ENCODE measurements at regions not wholly inside any gene's neighbourhood (a gene's known extent, or its start where the extent isn't known, plus 50 kb on each side); places are given as distances from the start of the nearest gene placed in this dataset.

GRCh38 chrX:73270753-73271152 is 56.1 kb upstream of the NAP1L2 start:
- no peak overlapping the region for H3K4me3 Mint-ChIP-seq
- no peak for DNase-seq (ENCODE audit: extremely low spot score, unreplicated experiment)
- no peaks in the 10 kb centered on the region for H3K27me3 Mint-ChIP-seq
- H3K4me1 Mint-ChIP-seq (ENCODE audit: unreplicated experiment), result no peaks in the 10 kb centered on the region
- TF ChIP-seq CTCF (conservative IDR thresholded peaks at IDR 0.05), result no peak
- no peaks in the 10 kb centered on the region for H3K9me3 Mint-ChIP-seq
- H3K27ac Mint-ChIP-seq, result no peak overlapping the region
- H3K36me3 Mint-ChIP-seq, result no peaks in the 10 kb centered on the region

- H3K27me3 Mint-ChIP-seq, result no peaks in the 10 kb centered on the region
- H3K27ac Mint-ChIP-seq, result no peak overlapping the region
- H3K4me3 Mint-ChIP-seq, result no peak overlapping the region
- TF ChIP-seq CTCF (conservative IDR thresholded peaks at IDR 0.05), result no peak
- no peak for DNase-seq (ENCODE audit: extremely low spot score, unreplicated experiment)
- no peaks in the 10 kb centered on the region for H3K9me3 Mint-ChIP-seq
- no peaks in the 10 kb centered on the region for H3K36me3 Mint-ChIP-seq
- no peaks in the 10 kb centered on the region for H3K4me1 Mint-ChIP-seq (ENCODE audit: unreplicated experiment)
Measured at GRCh38 chrX:73268463-73268862, 53.8 kb upstream of the NAP1L2 start.

GRCh38 chrX:73267979-73268378 is 53.3 kb upstream of the NAP1L2 start:
- no peaks in the 10 kb centered on the region for H3K27me3 Mint-ChIP-seq
- no peak for DNase-seq (ENCODE audit: extremely low spot score, unreplicated experiment)
- no peak overlapping the region for H3K27ac Mint-ChIP-seq
- H3K4me3 Mint-ChIP-seq, result no peak overlapping the region
- no peaks in the 10 kb centered on the region for H3K4me1 Mint-ChIP-seq (ENCODE audit: unreplicated experiment)
- H3K36me3 Mint-ChIP-seq, result no peaks in the 10 kb centered on the region
- H3K9me3 Mint-ChIP-seq, result no peaks in the 10 kb centered on the region
- no peak for TF ChIP-seq CTCF (conservative IDR thresholded peaks at IDR 0.05)

GRCh38 chrX:73267206-73267605 is 52.6 kb upstream of the NAP1L2 start:
- H3K27ac Mint-ChIP-seq, result no peak overlapping the region
- H3K4me3 Mint-ChIP-seq, result no peak overlapping the region
- H3K27me3 Mint-ChIP-seq, result no peaks in the 10 kb centered on the region
- no peaks in the 10 kb centered on the region for H3K4me1 Mint-ChIP-seq (ENCODE audit: unreplicated experiment)
- H3K36me3 Mint-ChIP-seq, result no peaks in the 10 kb centered on the region
- no peaks in the 10 kb centered on the region for H3K9me3 Mint-ChIP-seq
- DNase-seq (ENCODE audit: extremely low spot score, unreplicated experiment), result no peak
- TF ChIP-seq CTCF (conservative IDR thresholded peaks at IDR 0.05), result no peak

- no peaks in the 10 kb centered on the region for H3K36me3 Mint-ChIP-seq
- DNase-seq (ENCODE audit: extremely low spot score, unreplicated experiment), result no peak
- H3K27ac Mint-ChIP-seq, result no peak overlapping the region
- H3K4me3 Mint-ChIP-seq, result no peak overlapping the region
- no peaks in the 10 kb centered on the region for H3K4me1 Mint-ChIP-seq (ENCODE audit: unreplicated experiment)
- H3K27me3 Mint-ChIP-seq, result no peaks in the 10 kb centered on the region
- no peak for TF ChIP-seq CTCF (conservative IDR thresholded peaks at IDR 0.05)
- no peaks in the 10 kb centered on the region for H3K9me3 Mint-ChIP-seq
Measured at GRCh38 chrX:73266766-73267165, 52.1 kb upstream of the NAP1L2 start.

Data from type B pancreatic cell (in vitro differentiated cells).